Kidney epithelial cell (primary cell): ENCODE measurements at regions not wholly inside any gene's neighbourhood (a gene's known extent, or its start where the extent isn't known, plus 50 kb on each side); places are given as distances from the start of the nearest gene placed in this dataset.

Source experiments
- DNase-seq: peaks from one replicate; pipeline ENCODE4 v3.0.0-alpha.2; 2010; ENCODE audit warnings: low read depth
- H3K27me3 ChIP-seq: 2 replicates; pipeline ENCODE4 v1.6.0; 2011; ENCODE audit warnings: low read length; ENCODE audit not compliant: control insufficient read depth, insufficient read depth
- H3K36me3 ChIP-seq: 2 replicates; pipeline ENCODE4 v1.5.1; 2011; ENCODE audit warnings: low read length; ENCODE audit not compliant: control insufficient read depth, insufficient read depth
- H3K4me3 ChIP-seq: 2 replicates; pipeline ENCODE4 v1.5.1; 2011; ENCODE audit warnings: low read depth, mild to moderate bottlenecking, control low read depth, low read length
- CTCF ChIP-seq: IDR thresholded peaks from 2 replicates; pipeline ENCODE4 v1.5.1; 2011; ENCODE audit warnings: mild to moderate bottlenecking, moderate library complexity, low read length, control low read depth, inconsistent platforms; ENCODE audit not compliant: insufficient read depth, poor library complexity, severe bottlenecking

DNA sequence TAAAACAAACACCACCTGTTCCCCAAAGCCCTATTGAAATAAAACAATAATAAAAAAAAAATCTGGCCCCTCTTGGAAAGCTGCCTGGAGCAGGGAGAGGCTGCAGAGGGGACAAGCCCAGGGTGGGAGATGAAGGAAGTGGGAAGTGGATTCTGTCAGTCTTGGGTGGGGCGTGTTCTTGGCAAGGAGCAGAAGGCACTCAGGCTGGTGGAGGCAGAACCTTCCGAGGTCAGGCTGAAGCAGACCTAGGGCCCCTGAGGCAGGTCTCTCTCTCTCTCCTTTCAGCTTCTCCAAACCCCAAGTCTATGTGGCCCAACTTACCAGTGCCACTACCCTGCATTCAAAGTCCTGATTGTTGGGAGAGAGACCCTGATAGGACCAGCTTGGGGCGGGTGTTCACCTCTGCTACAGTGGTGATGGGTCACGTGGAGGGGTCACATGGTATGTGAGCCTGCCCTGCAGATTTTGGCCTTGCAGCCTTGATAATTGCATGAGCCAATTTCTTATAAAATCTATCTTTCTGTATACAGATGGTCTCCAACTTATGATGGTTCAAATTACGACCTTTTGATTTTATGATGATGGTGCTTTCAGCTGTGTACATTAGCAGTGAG is 145.4 kb upstream of the C1orf174 start:
- no peak for TF ChIP-seq CTCF
- Histone ChIP-seq H3K27me3 (peaks cover 3% of the 10 kb centered on the region), H3K4me3 (no peak overlapping the region), H3K36me3 (no peaks in the 10 kb centered on the region)
- DNase-seq, result no peak

GRCh38 chr1:4046836-4047461 is 146.9 kb upstream of the C1orf174 start:
- Histone ChIP-seq H3K4me3 (no peak overlapping the region), H3K36me3 (no peaks in the 10 kb centered on the region), H3K27me3 (peaks cover 3% of the 10 kb centered on the region)
- TF ChIP-seq CTCF, result no peak
- DNase-seq, result no peak

DNA sequence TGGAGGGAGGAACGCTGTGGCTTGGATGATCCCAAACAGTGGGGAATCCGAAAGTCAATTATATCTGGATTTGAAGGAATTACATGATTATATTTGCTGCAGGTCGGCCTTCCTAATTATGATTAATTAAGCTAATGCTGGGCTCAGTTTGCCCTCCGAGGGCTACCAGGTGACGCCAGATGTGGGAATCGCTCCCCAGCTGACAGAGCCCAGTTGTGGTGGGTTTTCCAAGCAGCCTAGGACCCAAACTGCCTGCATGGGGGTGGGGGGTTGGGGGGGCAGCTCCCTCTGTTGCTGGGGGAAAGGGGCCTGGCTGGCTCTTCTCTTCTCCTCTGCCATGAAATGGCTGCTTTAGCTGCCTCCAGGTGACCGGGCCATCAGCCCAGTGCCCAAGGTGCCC is 147.6 kb upstream of the C1orf174 start:
- H3K4me3 ChIP-seq, result no peak overlapping the region
- no peak for TF ChIP-seq CTCF
- H3K36me3 ChIP-seq, result no peaks in the 10 kb centered on the region
- peaks cover 3% of the 10 kb centered on the region for H3K27me3 ChIP-seq
- DNase-seq, result no peak

DNA sequence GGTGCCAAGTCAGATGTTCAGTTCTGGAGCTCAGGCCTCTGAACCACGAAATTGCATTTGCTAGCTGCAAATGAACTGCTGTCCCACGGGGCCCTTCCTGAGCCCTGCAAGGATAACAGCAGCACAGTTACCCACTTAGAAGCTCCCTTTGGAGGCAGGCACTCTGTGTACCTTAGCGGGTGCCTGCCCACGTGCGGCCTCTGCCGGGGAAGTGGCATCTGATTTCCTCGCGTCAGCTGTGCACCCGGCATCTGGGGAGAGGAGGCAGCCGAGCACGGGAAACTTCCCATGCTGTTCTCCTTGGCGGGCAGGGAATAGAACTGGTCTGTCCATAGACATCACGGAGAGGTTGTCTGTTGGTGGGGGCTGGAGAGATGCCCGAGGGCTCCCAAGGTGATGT is 148.0 kb upstream of the C1orf174 start:
- H3K27me3 ChIP-seq, result peaks cover 3% of the 10 kb centered on the region
- H3K4me3 ChIP-seq, result no peak overlapping the region
- DNase-seq, result no peak
- peak; percentile 2 for TF ChIP-seq CTCF
- no peaks in the 10 kb centered on the region for H3K36me3 ChIP-seq

GRCh38 chr1:4048921-4049320 is 148.8 kb upstream of the C1orf174 start:
- Histone ChIP-seq H3K4me3 (no peak overlapping the region), H3K27me3 (peaks cover 3% of the 10 kb centered on the region), H3K36me3 (no peaks in the 10 kb centered on the region)
- no peak for DNase-seq
- TF ChIP-seq CTCF, result no peak

- H3K27me3 ChIP-seq, result peaks cover 3% of the 10 kb centered on the region
- DNase-seq, result no peak
- no peak overlapping the region for H3K4me3 ChIP-seq
- no peak for TF ChIP-seq CTCF
- H3K36me3 ChIP-seq, result no peaks in the 10 kb centered on the region
These were observed 150.9 kb upstream of the C1orf174 start for GRCh38 chr1:4050998-4051397.
